NT2/D1 (cell line): ENCODE measurements at regions not wholly inside any gene's neighbourhood (a gene's known extent, or its start where the extent isn't known, plus 50 kb on each side); places are given as distances from the start of the nearest gene placed in this dataset.

Experiments
- SUZ12 ChIP-seq: IDR thresholded peaks from 2 replicates; pipeline ENCODE4 v1.6.1; 2011; ENCODE audit not compliant: insufficient read length, insufficient read depth; ENCODE audit errors: extremely low read depth
- YY1 ChIP-seq: IDR thresholded peaks from 2 replicates; pipeline ENCODE4 v1.6.1; 2011; ENCODE audit not compliant: insufficient read length, insufficient read depth
- ZNF274 ChIP-seq: IDR thresholded peaks from 2 replicates; pipeline ENCODE4 v1.6.1; 2011; ENCODE audit warnings: mild to moderate bottlenecking, low read depth, low read length

DNA sequence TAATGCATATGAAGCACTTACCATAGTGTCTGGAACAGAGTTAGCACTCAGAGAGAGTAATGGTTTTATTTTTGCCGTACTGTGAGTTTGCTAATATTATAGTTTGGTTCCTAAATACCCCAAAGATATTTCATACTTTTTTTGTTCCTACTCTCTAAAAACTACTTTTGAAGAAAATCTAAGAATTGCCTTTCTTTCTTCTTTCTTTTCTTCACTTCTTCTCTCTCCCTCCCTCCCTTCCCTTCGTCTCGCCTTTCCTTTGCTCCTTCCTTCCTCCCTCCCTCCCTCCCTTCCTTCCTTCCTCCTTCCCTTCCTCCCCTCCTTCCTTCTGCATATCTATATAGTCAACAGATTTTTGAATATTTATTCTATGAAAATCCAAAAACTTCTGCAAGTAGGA is 351.7 kb upstream of the RSPO3 start:
- TF ChIP-seq YY1 = no peak
- no peak for TF ChIP-seq ZNF274
- no peak for TF ChIP-seq SUZ12
